T-helper 22 cell (primary cell): ENCODE measurements at regions not wholly inside any gene's neighbourhood (a gene's known extent, or its start where the extent isn't known, plus 50 kb on each side); places are given as distances from the start of the nearest gene placed in this dataset.
"Not testable (repeated sequence)": the region's sequence is repeated elsewhere in the genome, so short reads cannot be mapped to it uniquely, and the experiment has no call there.

ENCODE experiments used
- DNase-seq: peaks from one replicate; pipeline ENCODE4 v3.0.0-alpha.2; 2020; ENCODE audit warnings: low read depth

- no peak for DNase-seq
These were observed 301.0 kb upstream of the TLE3 start for GRCh38 chr15:70398694-70399093.

GRCh38 chr15:70396807-70397206 lies 299.1 kb upstream of the TLE3 start:
- no peak for DNase-seq

GRCh38 chr15:70395164-70395563 lies 297.4 kb upstream of the TLE3 start:
- no peak for DNase-seq

GRCh38 chr15:70390723-70391122 lies 293.0 kb upstream of the TLE3 start:
- no peak for DNase-seq

GRCh38 chr15:70387993-70388392 lies 290.3 kb upstream of the TLE3 start:
- no peak for DNase-seq

GRCh38 chr15:70387081-70387480 lies 289.4 kb upstream of the TLE3 start:
- no peak for DNase-seq

- no peak for DNase-seq
These were observed 288.0 kb upstream of the TLE3 start for GRCh38 chr15:70385711-70386110.

- DNase-seq, result no peak
These were observed 287.3 kb upstream of the TLE3 start for GRCh38 chr15:70385052-70385451.

GRCh38 chr15:70383856-70384255 lies 286.1 kb upstream of the TLE3 start:
- no peak for DNase-seq

- no peak for DNase-seq
These were observed 285.2 kb upstream of the TLE3 start for GRCh38 chr15:70382762-70383458.

- no peak for DNase-seq
These were observed 284.5 kb upstream of the TLE3 start for GRCh38 chr15:70382009-70382749.

GRCh38 chr15:70379938-70380883 lies 282.5 kb upstream of the TLE3 start:
- DNase-seq, result no peak

- DNase-seq, result no peak
These were observed 281.4 kb upstream of the TLE3 start for GRCh38 chr15:70379134-70379533.

GRCh38 chr15:70378126-70379031 lies 280.7 kb upstream of the TLE3 start:
- no peak for DNase-seq

GRCh38 chr15:70376929-70377691 lies 279.4 kb upstream of the TLE3 start:
- DNase-seq, result no peak

GRCh38 chr15:70376031-70376928 lies 278.6 kb upstream of the TLE3 start:
- no peak for DNase-seq

- DNase-seq, result no peak
These were observed 277.9 kb upstream of the TLE3 start for GRCh38 chr15:70375586-70375985.

- DNase-seq, result no peak
These were observed 277.3 kb upstream of the TLE3 start for GRCh38 chr15:70375006-70375431.

GRCh38 chr15:70374096-70374495 lies 276.4 kb upstream of the TLE3 start:
- DNase-seq, result no peak

- not testable (repeated sequence) for DNase-seq
These were observed 275.7 kb upstream of the TLE3 start for GRCh38 chr15:70373439-70373838.
